Lower lobe of right lung (tissue), 2 donors: ENCODE measurements at regions not wholly inside any gene's neighbourhood (a gene's known extent, or its start where the extent isn't known, plus 50 kb on each side); places are given as distances from the start of the nearest gene placed in this dataset.

Experiments
- ATAC-seq, 2 donors: fragments of 200-7000 bp; cut with Tn5 transposase; one replicate each; pipeline ENCODE4 v1.9.1; 2020 to 2022; ENCODE audit warnings: mild to moderate bottlenecking in 2 of 2, moderate library complexity in 2 of 2
- DNase-seq: peaks from one replicate; pipeline ENCODE4 v3.0.0-alpha.2; 2020
- H3K27ac ChIP-seq: fragments of 200-600 bp; one replicate; pipeline ENCODE4 v1.8.0; 2022
- H3K27me3 ChIP-seq: fragments of 200-600 bp; one replicate; pipeline ENCODE4 v1.8.0; 2022; ENCODE audit warnings: low read depth
- H3K36me3 ChIP-seq: fragments of 200-600 bp; one replicate; pipeline ENCODE4 v1.8.0; 2022; ENCODE audit warnings: mild to moderate bottlenecking
- H3K4me1 ChIP-seq: fragments of 200-600 bp; one replicate; pipeline ENCODE4 v1.8.0; 2022
- H3K4me3 ChIP-seq: fragments of 200-600 bp; one replicate; pipeline ENCODE4 v1.8.0; 2022; ENCODE audit warnings: mild to moderate bottlenecking
- H3K9me3 ChIP-seq: fragments of 200-600 bp; one replicate; pipeline ENCODE4 v1.8.0; 2022
- intact Hi-C: fragments of 100-400 bp; cut with DNase I; formaldehyde crosslinking; loops from one replicate; pipeline ENCODE4 v1.11.0; 2022
- TF ChIP-seq, protein P1 (sequence below): fragments of 200-600 bp; IDR thresholded peaks from one replicate; pipeline ENCODE4 v1.8.0; 2022; ENCODE audit warnings: antibody characterized with exemption, mild to moderate bottlenecking
- donor health status: DM: no; HTN: yes; CAD: no; lungs with severe emphysema.

DNA sequence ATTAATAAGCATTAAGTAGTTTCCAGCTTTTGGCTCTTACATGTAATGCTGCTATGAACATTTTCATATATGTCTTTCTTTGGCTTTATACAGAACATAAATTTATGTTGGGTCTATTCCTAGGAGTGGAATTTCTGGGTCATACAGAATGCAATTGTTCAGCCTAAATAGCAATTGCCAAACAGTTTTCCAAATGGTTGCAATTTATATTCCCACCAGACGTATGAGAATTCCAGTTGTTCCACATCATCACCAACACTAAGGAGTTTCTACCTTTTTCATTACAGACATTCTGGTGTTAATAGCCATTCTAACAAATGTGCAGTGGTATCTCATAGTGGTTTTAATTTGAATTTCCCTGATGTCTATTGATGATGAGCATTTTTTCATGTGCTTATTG, 160.1 kb upstream of the TMC3 start:
- H3K36me3 ChIP-seq: no peaks in the 10 kb centered on the region
- no peaks in the 10 kb centered on the region for H3K27me3 ChIP-seq
- intact Hi-C loops: no loop called here
- TF ChIP-seq, protein P1, sequence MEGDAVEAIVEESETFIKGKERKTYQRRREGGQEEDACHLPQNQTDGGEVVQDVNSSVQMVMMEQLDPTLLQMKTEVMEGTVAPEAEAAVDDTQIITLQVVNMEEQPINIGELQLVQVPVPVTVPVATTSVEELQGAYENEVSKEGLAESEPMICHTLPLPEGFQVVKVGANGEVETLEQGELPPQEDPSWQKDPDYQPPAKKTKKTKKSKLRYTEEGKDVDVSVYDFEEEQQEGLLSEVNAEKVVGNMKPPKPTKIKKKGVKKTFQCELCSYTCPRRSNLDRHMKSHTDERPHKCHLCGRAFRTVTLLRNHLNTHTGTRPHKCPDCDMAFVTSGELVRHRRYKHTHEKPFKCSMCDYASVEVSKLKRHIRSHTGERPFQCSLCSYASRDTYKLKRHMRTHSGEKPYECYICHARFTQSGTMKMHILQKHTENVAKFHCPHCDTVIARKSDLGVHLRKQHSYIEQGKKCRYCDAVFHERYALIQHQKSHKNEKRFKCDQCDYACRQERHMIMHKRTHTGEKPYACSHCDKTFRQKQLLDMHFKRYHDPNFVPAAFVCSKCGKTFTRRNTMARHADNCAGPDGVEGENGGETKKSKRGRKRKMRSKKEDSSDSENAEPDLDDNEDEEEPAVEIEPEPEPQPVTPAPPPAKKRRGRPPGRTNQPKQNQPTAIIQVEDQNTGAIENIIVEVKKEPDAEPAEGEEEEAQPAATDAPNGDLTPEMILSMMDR: no peak
- H3K4me3 ChIP-seq: no peak overlapping the region
- ATAC-seq (no peak), DNase-seq (no peak)
- H3K9me3 ChIP-seq: no peaks in the 10 kb centered on the region
- no peaks in the 10 kb centered on the region for H3K4me1 ChIP-seq
- no peak overlapping the region for H3K27ac ChIP-seq

- Histone ChIP-seq H3K4me1 (no peaks in the 10 kb centered on the region), H3K27me3 (no peaks in the 10 kb centered on the region), H3K27ac (no peak overlapping the region), H3K9me3 (no peaks in the 10 kb centered on the region), H3K4me3 (no peak overlapping the region), H3K36me3 (no peaks in the 10 kb centered on the region)
- intact Hi-C loops: no loop called here
- TF ChIP-seq, protein P1: no peak
- no peak for DNase-seq
- ATAC-seq: no peak
Observed at GRCh38 chr15:81532001-81532400, 158.0 kb upstream of the TMC3 start.

DNA sequence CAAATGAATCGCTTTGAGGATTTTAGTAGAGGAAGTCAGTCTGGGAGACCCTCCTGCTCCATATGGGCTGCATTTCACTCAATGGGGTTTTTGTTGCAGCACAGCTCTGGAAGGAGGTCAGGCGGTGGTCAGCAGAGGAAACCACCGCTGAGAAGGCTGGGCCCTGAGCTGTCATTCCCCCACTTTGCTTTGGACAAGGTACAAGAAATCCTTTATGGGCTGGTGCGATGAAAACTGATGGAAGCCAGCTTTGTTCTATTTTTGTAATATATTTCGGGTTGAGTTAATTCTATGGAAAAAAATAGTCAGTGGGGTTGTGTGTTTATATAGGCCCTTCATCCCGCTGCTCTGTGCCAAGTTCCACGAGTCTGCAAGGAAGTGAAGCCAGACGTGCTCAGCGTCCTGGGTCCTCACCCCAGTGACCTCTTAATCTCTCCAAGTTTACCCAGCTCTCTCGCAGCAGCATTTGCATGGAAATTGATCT, 157.1 kb upstream of the TMC3 start:
- H3K36me3 ChIP-seq: no peaks in the 10 kb centered on the region
- H3K4me3 ChIP-seq: no peak overlapping the region
- no peak overlapping the region for H3K27ac ChIP-seq
- intact Hi-C loops: no loop called here
- no peak for DNase-seq
- no peaks in the 10 kb centered on the region for H3K27me3 ChIP-seq
- no peaks in the 10 kb centered on the region for H3K4me1 ChIP-seq
- no peaks in the 10 kb centered on the region for H3K9me3 ChIP-seq
- ATAC-seq: no peak
- TF ChIP-seq, protein P1: no peak

DNA sequence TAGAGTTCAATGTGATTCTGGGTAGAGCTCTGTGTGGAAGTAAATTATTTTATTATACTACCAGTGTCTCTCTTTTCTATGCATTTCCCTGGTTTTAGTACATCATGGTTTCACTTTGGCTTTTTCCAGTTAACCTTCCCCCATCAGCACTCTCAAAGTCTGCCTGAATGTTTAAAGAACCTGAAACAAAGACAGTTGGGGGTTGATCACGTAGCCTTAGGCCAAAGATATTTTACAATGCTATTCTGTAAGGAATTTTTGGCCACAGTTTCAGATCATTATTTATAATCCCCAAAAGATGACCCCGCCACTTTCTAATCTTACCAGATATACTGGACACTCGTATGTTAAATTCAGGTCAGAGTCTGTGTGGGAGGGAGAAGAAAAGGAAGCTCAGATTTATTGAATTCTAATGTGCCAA, 156.3 kb upstream of the TMC3 start:
- no peak for DNase-seq
- Histone ChIP-seq H3K9me3 (no peaks in the 10 kb centered on the region), H3K4me3 (no peak overlapping the region), H3K4me1 (no peaks in the 10 kb centered on the region), H3K36me3 (no peaks in the 10 kb centered on the region), H3K27ac (no peak overlapping the region), H3K27me3 (no peaks in the 10 kb centered on the region)
- intact Hi-C loops: no loop called here
- ATAC-seq: no peak
- TF ChIP-seq, protein P1: no peak

- Histone ChIP-seq H3K36me3 (no peaks in the 10 kb centered on the region), H3K9me3 (no peaks in the 10 kb centered on the region), H3K4me3 (no peak overlapping the region), H3K4me1 (no peaks in the 10 kb centered on the region), H3K27me3 (no peaks in the 10 kb centered on the region), H3K27ac (no peak overlapping the region)
- ATAC-seq (no peak), DNase-seq (no peak)
- TF ChIP-seq, protein P1: no peak
- intact Hi-C loops: no loop called here
Observed at GRCh38 chr15:81529481-81529880, 155.5 kb upstream of the TMC3 start.

DNA sequence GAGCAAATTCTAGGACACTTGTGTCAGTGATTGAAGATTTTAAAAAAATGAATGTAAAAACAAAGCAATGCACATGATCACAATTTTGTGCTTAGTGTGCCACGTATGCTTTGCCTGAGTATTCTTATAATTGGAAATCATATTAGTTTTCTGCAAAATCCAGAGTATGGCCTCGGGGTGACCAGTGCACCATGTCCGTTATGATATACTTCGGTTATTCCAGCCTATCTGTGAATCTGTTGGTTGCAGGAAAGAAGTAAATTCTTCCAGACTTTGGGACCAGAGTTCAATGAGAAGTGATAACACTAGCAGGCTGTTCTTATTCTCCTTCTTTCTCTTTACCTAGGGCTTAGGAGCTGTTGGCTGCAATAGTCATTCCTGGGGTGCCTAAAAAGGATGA, 152.0 kb upstream of the TMC3 start:
- H3K9me3 ChIP-seq: no peaks in the 10 kb centered on the region
- H3K27me3 ChIP-seq: no peaks in the 10 kb centered on the region
- intact Hi-C loops: no loop called here
- H3K27ac ChIP-seq: no peak overlapping the region
- H3K4me1 ChIP-seq: no peaks in the 10 kb centered on the region
- no peak overlapping the region for H3K4me3 ChIP-seq
- ATAC-seq (no peak), DNase-seq (no peak)
- TF ChIP-seq, protein P1: no peak
- H3K36me3 ChIP-seq: no peaks in the 10 kb centered on the region
